GM18498 (cell line): ENCODE measurements at regions not wholly inside any gene's neighbourhood (a gene's known extent, or its start where the extent isn't known, plus 50 kb on each side); places are given as distances from the start of the nearest gene placed in this dataset.
A peak's percentile ranks its signal among the peaks of the same experiment; 100 is the strongest.

ENCODE experiments used
- ATAC-seq: cut with Tn5 transposase; IDR thresholded peaks from one replicate; pipeline ENCODE4 v1.9.1; 2021; ENCODE audit warnings: mild to moderate bottlenecking, moderate library complexity; ENCODE audit not compliant: unreplicated experiment

- no peak for ATAC-seq
These were observed 60.1 kb upstream of the ASXL3 start for GRCh38 chr18:33517950-33518349.

GRCh38 chr18:33513027-33513426 lies 65.0 kb upstream of the ASXL3 start:
- ATAC-seq, result no peak

GRCh38 chr18:33507019-33507418 lies 66.5 kb upstream of the CCDC178 start:
- ATAC-seq, result no peak

- no peak for ATAC-seq
These were observed 65.3 kb upstream of the CCDC178 start for GRCh38 chr18:33505798-33506197.

GRCh38 chr18:33505297-33505696 lies 64.8 kb upstream of the CCDC178 start:
- no peak for ATAC-seq

GRCh38 chr18:33495278-33495677 lies 54.8 kb upstream of the CCDC178 start:
- ATAC-seq, result peak; percentile 61
